ENCODE measurements at regions not wholly inside any gene's neighbourhood (a gene's known extent, or its start where the extent isn't known, plus 50 kb on each side); places are given as distances from the start of the nearest gene placed in this dataset.
A peak's percentile ranks its signal among the peaks of the same experiment; 100 is the strongest.

DNA sequence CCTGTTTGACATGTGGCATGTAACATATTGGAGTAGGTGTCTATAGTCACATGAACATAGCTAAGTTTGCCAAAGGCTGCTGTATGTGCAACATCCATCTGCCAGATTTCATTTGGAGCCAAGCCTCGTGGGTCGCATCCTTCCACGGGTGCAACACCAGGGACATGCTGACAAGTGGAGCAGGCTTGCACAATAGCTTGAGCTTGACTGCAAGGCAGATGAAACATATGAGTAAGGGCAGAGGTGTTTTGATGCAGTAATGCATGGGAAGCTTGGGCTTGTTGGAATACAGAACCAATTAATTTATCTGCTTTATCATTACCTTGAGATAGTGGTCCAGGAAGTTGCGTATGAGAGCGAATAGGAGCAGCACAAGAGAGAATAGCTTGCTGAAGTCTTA, 74.1 kb upstream of the BTN3A2 start:
- DNase-seq = no peak
- intact Hi-C loops (cut with DNase I) = no loop called here

DNA sequence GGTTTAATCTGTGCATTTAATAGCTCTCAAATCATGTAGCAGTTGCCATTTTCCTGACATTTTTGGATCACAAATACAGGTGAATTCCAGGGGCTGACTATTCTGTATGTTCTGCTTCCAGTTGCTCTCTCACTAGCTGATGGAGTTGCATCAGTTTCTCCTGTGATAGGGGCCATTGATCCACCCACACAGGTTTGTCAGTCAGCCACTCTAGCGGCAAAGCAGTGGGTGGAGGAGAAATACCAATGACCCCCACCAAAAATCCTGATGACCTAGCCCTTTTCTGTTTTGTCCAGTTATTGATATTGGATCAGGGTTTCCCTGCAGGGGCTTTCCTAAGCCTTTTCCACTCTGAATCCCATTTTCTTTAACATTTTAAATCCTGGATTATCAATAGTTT, 72.3 kb upstream of the BTN3A2 start:
- intact Hi-C loops (cut with DNase I) = no loop called here
- DNase-seq = no peak

DNA sequence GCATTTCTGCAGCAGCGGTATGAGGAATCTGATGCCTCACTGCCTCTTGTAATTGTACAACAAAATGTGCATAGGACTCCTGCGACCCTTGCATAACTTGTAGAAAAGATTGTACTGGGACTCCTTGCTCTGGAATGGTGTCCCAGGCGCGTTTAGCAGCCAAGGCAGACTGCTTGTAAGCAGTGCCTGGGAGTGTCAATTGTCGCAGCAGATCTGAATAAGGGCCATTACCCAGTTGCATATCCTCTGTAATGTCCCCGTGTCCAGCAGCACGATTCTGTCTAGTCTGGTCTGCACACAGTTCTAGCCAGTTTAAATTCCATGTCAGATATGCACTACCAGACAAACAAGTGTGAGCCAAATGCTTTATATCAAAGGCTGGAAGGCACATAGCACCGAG, 70.7 kb upstream of the BTN3A2 start:
- DNase-seq = no peak
- intact Hi-C loops (cut with DNase I) = no loop called here

DNA sequence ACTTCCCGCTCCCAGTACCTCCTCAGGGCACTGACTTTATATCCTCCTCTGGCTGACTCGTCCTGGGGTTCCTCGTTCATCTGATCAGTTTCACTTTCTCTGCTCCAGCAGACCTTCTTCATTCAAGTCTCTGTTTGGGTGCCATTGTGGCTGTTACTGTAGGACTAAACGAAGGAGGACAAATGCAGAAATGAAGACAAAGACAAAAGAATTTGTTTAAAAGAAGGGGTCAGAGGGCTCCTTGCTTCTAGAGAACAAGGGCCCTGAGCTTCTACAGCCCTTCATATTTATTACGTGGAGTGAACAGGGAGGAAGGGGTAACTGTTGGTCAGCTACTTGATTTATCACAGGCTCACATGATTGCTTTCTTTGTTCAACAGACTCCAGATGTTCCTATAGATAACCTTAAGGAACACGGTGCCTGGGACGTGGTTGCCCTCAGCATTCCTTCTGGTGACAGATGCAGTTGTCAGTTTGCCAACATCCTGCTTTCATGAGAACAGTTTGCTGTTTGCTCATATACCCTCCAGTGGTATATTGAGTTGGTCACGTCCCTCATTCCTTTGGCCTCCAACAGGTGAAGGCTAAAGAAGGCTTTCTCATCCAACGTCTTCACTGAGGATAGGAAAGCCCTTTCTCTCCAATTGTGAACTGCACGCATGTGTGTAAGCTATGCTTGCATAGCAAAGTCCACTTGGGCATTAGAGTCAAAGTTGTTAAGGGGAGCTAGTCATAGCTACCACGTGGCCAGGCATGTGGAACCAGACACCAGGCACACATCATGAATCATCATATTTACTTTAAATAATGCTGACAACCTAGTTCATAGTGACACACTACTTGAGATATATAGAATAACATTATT, 69.1 kb upstream of the BTN3A2 start:
- intact Hi-C loops (cut with DNase I) = no loop called here
- no peak for DNase-seq

DNA sequence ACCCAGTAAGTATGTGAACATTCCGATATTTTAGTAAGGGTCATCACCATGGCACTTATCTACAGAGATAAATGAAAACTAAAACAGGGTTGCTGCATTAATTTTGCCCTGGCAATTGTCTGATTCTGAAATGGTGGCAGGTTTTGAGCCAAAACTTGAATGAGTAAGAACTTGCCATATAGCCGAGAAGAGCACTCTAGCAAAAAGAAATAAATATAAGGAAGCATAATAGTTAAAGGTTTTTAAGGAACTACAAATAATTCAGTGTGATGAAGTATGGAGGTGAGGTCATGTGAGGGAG, 68.5 kb upstream of the BTN3A2 start:
- no peak for DNase-seq
- intact Hi-C loops (cut with DNase I) = no loop called here

DNA sequence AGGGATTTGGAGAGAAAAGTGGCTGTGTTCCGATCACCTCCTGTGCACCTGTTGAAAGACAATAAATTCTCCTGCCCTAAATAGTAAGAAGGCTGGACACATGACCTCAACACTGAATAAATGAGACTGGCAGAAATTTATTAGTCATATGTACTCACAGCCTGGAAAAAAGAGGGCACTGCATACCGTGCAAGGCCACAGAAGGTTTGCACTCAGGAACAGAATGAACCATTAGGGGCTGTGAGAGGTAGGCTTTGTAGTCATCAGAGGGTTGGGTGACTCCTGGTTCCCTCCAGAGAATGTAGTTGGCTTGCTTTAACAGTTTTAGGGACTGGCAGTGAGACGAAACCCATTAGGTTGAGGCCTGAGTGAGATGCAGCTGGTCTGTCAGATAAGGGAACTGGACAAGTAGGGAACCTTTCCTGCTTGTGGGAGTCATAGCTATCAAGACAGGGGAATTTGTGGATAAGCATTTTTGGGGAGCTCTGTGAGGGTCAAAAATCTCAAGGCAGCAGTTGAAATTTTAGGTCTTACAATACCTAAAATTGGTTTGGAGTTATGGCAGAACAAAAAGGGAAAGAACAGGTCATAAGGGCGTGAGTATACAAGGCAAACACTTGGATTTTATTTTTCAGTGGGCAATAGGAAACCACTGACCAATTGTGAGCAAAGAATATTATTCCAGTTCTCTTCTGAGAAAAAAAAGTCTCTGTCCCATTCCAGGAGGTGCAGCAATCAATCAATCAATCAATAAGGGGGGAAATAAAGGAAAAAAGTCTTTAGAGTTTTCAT, 67.9 kb upstream of the BTN3A2 start:
- no peak for DNase-seq
- intact Hi-C loops (cut with DNase I) = no loop called here

DNA sequence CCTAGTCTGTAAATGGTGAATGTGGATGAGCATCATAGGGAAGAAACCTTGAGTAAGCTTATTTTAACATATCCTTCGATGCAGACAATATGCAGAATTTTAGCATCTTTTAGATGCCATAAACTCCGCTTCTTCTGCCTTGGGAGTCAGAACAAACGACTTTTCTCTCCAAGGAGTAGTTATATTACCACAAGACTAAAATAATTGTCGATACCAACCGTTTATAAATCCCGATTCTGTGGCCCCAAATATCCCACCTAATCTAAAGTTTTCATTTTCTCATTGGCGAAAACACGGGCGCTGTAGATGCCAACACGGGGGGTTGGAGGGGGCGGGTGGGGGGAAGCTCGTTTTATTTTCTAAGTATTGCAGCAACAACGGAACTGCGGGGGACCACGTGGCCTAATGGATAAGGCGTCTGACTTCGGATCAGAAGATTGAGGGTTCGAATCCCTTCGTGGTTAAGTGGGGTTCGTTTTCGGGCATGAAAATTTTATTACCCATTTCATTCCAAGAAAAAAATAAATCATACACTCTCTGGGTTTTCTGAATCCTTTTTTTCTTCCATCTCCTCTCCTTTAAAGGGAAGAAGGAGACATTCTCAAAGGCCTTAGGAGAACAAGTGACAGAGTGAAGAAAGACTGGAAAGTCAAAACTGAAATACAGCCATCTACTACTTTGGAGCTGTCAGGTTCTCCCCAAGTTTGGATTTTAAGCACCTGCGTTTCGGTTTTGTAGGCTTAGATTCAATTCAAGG, 65.5 kb upstream of the BTN3A2 start:
- intact Hi-C loops (cut with DNase I) = no loop called here
- DNase-seq = peak in 14 of 42 donors; percentile 10 to 67 (median 30)

DNA sequence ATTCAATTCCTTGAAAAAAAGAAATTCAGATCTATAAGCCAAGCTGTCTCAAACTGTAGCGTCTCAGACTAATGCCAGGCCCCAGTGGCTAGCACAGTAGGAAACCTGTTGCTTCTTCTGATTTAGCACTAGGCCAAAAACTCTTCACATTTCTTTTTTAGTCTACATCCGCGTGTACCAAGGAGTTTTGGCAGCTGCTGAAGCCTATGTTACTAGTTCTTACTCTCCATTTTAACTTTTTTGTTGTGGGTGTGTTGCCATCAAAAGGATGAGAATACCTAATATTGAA, 65.0 kb upstream of the BTN3A2 start:
- intact Hi-C loops (cut with DNase I) = no loop called here
- no peak for DNase-seq

DNA sequence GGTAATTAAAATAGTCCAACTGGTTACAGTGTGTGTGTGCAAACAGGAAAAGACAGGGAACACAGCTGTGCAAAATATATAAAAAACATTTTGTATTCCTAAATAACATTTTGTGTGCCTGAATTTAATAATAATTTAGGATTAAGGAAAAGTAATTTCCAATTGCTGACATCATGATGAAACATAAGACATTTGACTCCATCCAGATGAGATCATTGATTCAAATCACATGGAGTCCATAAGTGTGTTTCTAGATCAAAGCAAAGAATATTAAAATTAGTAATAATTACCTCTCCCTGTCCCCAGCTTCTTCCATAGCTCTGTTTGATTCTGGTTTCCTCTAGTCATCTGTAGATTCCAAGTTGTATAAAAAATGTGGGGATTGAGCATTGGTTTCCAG, 64.6 kb upstream of the BTN3A2 start:
- no peak for DNase-seq
- intact Hi-C loops (cut with DNase I) = no loop called here

DNA sequence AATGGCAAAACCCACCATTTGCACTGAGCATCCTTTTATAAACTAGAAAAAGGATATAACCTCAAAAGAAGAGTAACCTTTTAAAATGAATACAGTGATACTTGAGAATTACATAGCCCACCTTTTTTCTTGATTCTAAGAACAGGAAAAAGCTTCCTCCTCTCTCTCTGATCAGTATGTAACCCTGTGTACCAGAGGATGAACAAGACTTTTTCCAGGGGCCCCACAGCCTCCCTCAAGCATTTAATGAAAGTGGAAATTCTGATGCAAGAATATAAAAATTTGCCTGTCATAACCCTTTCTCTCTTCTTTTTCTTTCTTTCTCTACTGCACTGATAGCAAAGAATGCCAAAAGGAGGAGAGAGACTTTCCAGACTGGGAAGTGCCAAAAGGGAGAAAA, 64.2 kb upstream of the BTN3A2 start:
- no peak for DNase-seq
- intact Hi-C loops (cut with DNase I) = no loop called here

DNA sequence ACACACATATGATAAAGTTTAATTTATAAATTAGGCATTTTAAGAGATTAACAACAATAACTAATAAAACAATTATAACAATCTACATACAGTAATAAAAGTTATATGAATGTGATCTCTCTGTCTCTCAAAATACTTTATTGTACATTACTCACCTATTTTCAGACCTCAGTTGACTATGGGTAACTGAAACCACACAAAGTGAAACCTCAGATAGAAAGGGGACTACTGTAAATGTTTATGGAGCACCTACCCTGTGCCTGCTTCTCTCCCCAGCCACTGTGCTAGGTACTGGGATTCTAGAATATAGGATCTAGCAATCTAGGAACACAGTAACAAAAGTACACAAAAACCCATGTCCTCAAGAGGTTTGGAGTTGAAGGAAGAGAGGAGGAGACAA, 63.4 kb upstream of the BTN3A2 start:
- no peak for DNase-seq
- intact Hi-C loops (cut with DNase I) = no loop called here

DNA sequence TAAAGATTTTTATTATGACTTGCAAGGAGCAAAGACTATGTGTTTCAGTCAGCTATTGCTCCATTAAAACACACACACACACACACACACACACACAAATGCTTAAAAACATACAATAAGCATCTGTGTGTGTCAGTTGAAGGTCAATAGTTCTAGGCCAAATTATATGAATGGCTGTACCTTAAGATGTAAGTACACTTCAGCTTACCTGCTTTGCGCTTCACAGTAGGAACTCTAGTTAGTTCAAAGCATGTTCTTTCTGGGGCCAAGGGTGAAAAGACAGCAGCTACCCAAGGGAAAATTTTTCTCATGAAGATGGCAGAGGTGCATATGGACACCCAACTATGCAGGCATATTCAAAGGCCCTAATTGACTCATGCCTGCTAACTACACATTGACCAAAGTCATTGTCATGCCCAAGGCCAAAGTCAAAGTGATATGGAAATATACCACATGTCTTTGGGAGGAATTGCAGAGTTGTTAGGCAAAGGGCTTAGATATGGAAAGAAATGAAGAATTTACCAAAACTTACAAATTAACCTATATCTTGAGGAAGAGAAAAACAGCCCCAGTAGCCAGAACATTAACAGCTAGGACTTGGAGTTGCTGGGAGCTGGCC, 61.9 kb upstream of the BTN3A2 start:
- intact Hi-C loops (cut with DNase I) = no loop called here
- DNase-seq = no peak

DNA sequence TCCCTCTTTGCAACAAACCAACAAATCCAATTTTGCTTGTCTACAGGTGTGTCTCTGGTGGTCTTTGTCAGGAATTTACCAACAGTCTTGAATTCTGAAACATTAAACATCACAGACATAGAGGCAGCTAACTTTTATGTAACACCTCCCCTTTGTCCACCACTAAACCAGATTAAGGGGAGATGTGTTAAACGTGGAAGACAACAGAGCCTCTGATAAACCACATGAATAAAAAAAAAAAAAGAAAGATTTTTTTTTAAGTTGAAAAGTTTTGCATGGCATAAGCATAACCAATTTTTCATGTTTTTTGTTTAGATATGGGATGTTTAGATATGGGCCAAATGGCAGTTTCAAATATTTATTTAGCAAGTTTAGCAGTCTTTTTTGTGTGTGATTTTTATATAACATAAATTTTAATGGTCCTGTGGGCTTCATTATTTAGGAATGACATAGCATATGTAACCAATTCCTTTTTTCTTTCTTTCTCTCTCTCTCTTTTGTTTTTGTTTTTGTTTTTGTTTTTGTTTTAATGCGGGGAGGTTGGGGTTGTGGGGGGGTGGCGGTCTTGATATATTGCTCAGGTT, 60.7 kb upstream of the BTN3A2 start:
- DNase-seq = no peak
- intact Hi-C loops (cut with DNase I) = no loop called here

DNA sequence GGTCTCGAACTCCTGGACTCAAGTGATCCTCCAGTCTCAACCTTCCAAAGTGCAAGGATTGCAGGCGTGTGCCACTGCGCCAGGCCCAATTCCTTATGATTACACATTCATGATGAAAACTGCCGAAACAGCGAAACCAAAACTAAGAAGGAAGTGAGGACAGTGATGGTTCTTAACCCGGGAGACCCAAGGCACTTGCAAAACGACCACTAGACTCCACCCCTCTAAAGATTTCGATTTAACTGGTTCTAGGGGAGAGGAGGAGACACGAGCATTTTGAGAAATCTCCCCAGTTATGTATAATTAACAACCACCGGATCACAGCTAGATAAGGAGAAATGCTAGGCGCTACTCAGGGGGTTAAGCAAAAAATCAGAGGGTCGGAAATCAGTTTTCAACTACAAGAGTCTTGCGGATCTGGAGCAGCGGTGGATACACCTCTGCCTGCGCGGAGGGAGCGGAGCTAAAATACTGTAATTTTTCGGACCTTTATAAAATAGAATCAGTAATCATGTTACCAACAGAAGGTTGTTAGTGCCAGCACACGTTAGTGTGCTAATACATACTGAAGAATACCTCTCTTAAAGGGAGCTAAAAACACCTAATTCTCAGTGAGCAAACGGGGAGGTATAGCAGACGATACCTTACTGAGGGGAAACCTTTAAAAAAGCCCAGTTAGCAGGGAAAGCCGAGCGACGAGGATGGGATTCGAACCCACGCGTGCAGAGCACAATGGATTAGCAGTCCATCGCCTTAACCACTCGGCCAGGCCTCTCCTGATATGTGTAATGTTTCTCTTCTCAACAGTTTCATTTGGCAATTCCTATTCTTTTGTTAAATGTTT, 60.0 kb upstream of the BTN3A2 start:
- peak in 28 of 42 donors; percentile 33 to 83 (median 58) for DNase-seq
- intact Hi-C loops (cut with DNase I) = no loop called here

DNA sequence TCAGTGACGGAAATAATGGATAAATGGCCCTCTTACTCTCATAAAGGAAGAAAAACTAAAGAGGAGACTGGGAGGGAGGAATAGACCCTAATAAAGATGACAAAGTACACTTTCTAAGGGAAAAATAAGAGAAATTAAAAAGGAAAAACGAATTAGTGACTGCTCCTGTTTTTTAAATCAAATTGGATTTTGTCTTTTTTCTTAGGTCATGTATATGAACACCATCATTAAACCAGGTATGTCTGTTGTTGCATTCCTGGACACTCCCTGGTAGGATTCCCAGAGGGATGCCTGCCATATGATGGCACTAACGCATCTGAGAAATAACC, 59.4 kb upstream of the BTN3A2 start:
- no peak for DNase-seq

DNA sequence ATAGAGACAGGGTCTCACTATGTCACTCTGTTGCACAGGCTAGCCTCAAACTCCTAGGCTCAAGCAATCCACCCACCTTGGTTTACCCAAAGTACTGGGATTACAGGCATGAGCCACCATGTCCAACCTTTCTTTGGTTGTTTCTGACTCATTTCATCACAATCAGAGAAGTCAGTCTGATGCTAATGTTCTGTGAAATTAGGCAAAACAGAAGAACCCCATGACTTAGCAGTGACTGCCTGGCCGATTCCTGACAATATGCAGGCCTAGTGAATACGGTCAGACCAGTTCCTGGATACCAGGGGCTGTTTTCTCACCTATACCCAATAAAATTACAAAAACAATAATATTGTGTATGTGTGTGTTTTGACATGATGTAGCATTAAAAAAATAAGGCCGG, 58.8 kb upstream of the BTN3A2 start:
- no peak for DNase-seq
- intact Hi-C loops (cut with DNase I) = no loop called here

More for the DNA sequence above, 59.4 kb upstream of the BTN3A2 start:
- intact Hi-C loops (cut with DNase I) = no loop called here

DNA sequence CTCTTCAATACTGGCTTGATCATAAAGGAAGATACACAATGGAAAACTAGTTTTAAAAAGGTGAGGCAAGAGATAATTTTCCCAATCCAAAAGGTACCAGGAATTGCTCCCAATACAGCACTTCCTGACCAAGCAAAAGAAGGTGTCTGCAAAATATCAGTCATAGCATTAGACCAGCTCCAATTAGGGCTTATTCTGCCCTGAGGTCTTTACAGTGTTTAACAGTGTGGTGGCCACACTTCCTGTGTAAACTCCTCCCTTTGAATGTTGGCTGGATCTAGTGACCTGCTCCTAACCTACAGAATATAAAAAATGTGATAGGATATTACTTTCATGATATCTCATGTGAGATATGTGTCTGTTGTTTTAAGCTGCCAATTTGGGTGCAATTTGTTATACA, 57.1 kb upstream of the BTN3A2 start:
- DNase-seq = no peak
- intact Hi-C loops (cut with DNase I) = no loop called here

DNA sequence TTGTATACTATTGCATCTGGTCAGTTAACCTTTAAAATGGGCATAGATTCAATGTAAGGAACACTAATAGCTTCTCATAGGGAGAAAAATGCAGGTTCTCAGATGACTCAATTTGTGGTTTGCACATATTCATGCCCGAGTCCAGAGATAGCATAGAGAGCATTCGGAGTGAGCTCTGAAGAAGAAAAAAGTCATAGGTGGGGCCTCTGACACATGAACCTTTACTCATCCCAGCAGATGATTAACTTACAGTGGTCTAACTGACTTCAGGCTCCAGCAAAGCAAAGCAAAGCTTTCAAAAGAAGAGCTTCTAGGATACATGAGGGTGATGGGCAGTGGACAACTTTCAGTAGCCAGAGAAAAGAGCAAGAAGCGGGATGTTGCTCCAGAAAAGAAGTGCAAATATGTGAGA, 55.3 kb upstream of the BTN3A2 start:
- intact Hi-C loops (cut with DNase I) = loop anchor here (10.0 kb wide), 1 partner anchor 225 kb away; the partner anchor contains the start of gene HMGN4
- DNase-seq = no peak

DNA sequence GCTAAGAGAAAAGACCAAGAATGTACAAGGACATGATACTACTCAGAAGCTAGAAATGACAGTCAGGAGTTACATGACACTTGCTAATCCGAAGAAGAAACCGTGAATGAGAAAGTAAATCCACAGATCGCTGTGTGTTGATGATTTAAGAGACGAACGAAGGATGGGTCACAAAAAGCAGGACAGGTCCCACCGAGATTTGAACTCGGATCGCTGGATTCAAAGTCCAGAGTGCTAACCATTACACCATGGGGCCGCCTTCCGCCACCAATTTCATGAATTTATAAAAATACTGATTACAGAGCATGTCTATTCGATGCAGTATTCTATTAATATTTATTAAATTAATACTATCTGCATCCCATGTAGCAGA, 54.0 kb upstream of the BTN3A2 start:
- intact Hi-C loops (cut with DNase I) = loop anchor here (10.0 kb wide), 1 partner anchor 224 kb away; the partner anchor contains the start of gene HMGN4
- DNase-seq = peak in 25 of 42 donors; percentile 23 to 81 (median 52)

Measured in head of caudate nucleus (tissue), 42 donors.